Calu3 (cell line): ENCODE measurements at regions not wholly inside any gene's neighbourhood (a gene's known extent, or its start where the extent isn't known, plus 50 kb on each side); places are given as distances from the start of the nearest gene placed in this dataset.

Source experiments
- BruUV-seq: library from RNA; stranded (reverse); fragments of 400-500 nt; replicated peaks from 2 replicates; lab custom pipeline; 2021; lab: Mats Ljungman, UMichigan
- CTCF ChIA-PET: fragments of 300-600 bp; sonication (Branson Sonifier 250); formaldehyde crosslinking; loops from one replicate; lab custom pipeline; 2022; ENCODE audit warnings: antibody characterized with exemption; lab: Charles Lee
- DNase-seq: peaks from one replicate; pipeline ENCODE4 v3.0.0; 2022
- H3K27ac Mint-ChIP-seq: one replicate; pipeline ENCODE4 v1.8.0; 2022; ENCODE audit warnings: mixed read lengths; ENCODE audit not compliant: unreplicated experiment
- H3K27me3 Mint-ChIP-seq: one replicate; pipeline ENCODE4 v1.8.0; 2022; ENCODE audit warnings: mixed read lengths; ENCODE audit not compliant: unreplicated experiment
- H3K36me3 Mint-ChIP-seq: one replicate; pipeline ENCODE4 v1.8.0; 2022; ENCODE audit warnings: mild to moderate bottlenecking, moderate library complexity, mixed read lengths; ENCODE audit not compliant: insufficient read depth, unreplicated experiment
- H3K4me1 Mint-ChIP-seq: one replicate; pipeline ENCODE4 v1.8.0; 2022; ENCODE audit warnings: mild to moderate bottlenecking, low read depth, mixed read lengths; ENCODE audit not compliant: unreplicated experiment
- H3K4me3 Mint-ChIP-seq: one replicate; pipeline ENCODE4 v1.8.0; 2022; ENCODE audit warnings: mild to moderate bottlenecking, low read depth, moderate library complexity, mixed read lengths; ENCODE audit not compliant: unreplicated experiment
- H3K9me3 Mint-ChIP-seq: one replicate; pipeline ENCODE4 v1.8.0; 2022; ENCODE audit warnings: low read depth, mixed read lengths; ENCODE audit not compliant: unreplicated experiment
- CTCF ChIP-seq: fragments of 200-600 bp; IDR thresholded peaks from one replicate; pipeline ENCODE4 v1.8.0; 2022; ENCODE audit warnings: antibody characterized with exemption; ENCODE audit not compliant: unreplicated experiment
- intact Hi-C: fragments of 100-400 bp; cut with micrococcal nuclease; formaldehyde crosslinking; loops from one replicate; pipeline ENCODE4 v1.10.0; 2022; ENCODE audit not compliant: unreplicated experiment

DNA sequence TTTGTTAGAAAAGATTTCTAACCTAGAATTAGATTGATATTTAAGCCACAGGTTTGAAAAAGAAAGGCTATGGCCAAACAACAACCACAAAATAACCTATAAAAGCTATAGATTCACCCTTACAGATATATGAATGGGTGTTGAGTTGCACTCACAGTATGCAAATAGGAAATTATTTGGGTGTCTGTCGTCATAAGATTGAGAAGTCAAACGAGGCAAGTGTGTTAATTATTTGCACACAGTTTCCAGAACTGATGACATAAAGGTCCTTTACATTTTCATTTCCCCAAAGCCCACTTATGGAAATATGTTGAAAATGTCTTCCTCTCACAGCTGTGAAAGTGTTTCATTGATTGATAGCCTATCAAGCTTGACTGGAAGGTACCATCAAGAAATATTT lies 101.2 kb upstream of the CXCL13 start:
- Mint-ChIP-seq H3K9me3 (no peaks in the 10 kb centered on the region), H3K4me1 (no peaks in the 10 kb centered on the region), H3K27ac (no peak overlapping the region), H3K4me3 (no peak overlapping the region), H3K36me3 (no peaks in the 10 kb centered on the region), H3K27me3 (no peaks in the 10 kb centered on the region)
- CTCF ChIA-PET = no interaction called here
- intact Hi-C loops = no loop called here
- DNase-seq = no peak
- no TSS peak for BruUV-seq
- TF ChIP-seq CTCF = no peak

DNA sequence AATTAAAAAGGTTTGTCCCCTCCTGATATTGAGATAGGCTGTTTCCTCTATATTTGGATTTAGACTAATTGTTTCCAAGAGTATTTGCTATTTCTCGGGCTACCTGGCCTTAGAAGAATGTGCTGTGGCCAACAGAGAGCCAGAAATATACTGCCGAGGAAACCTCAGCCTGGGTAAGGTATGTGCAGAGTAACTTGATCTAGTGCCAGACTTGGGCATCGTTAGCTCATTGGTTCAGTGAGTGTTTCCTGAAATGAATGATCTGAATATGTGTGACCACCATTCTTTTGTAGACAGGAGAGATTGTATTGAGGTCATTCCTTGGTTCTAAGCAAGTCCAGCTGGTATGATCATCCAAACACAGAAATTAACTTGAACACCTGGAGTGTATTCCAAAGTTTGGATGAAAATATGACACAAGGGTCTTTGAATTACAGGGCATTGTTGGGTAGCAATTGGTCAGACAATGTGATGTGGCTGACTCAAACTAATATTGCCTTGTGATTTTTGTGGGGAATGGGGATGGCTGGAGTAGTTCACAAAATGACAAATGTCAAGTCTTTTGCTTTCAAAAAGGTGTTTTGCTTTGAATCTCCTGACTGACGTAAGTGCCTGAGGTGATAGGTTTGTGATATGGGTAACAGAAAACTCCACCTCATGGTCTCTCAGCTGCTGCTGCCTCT lies 100.2 kb upstream of the CXCL13 start:
- no TSS peak for BruUV-seq
- Mint-ChIP-seq H3K4me3 (no peak overlapping the region), H3K9me3 (no peaks in the 10 kb centered on the region), H3K4me1 (no peaks in the 10 kb centered on the region), H3K27me3 (no peaks in the 10 kb centered on the region), H3K36me3 (no peaks in the 10 kb centered on the region), H3K27ac (no peak overlapping the region)
- CTCF ChIA-PET = no interaction called here
- intact Hi-C loops = no loop called here
- TF ChIP-seq CTCF = no peak
- DNase-seq = no peak

DNA sequence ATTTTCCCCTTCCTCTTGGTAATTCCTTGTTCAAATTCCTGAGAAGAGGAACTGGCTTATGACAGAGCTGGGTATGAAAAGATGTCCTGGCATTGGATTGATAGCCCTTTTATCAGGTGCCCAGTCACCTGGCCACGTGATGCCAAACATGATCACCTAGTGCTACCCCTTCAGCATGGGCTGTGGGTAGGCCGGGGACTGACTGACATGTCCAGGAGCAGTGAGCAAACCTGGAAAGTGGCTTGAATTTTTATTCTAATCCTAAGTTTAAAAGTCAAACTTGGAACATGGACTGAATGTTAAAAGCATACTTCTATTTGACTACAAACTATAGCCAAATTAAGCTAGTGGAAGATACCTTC lies 99.7 kb upstream of the CXCL13 start:
- no peak for TF ChIP-seq CTCF
- no peak overlapping the region for H3K4me3 Mint-ChIP-seq
- no peaks in the 10 kb centered on the region for H3K36me3 Mint-ChIP-seq
- intact Hi-C loops = no loop called here
- no peaks in the 10 kb centered on the region for H3K27me3 Mint-ChIP-seq
- H3K4me1 Mint-ChIP-seq = no peaks in the 10 kb centered on the region
- H3K9me3 Mint-ChIP-seq = no peaks in the 10 kb centered on the region
- CTCF ChIA-PET = no interaction called here
- no TSS peak for BruUV-seq
- DNase-seq = no peak
- no peak overlapping the region for H3K27ac Mint-ChIP-seq

- no peaks in the 10 kb centered on the region for H3K27me3 Mint-ChIP-seq
- BruUV-seq = no TSS peak
- intact Hi-C loops = no loop called here
- H3K4me3 Mint-ChIP-seq = no peak overlapping the region
- no peak for DNase-seq
- H3K27ac Mint-ChIP-seq = no peak overlapping the region
- no peaks in the 10 kb centered on the region for H3K9me3 Mint-ChIP-seq
- no peaks in the 10 kb centered on the region for H3K4me1 Mint-ChIP-seq
- H3K36me3 Mint-ChIP-seq = no peaks in the 10 kb centered on the region
- CTCF ChIA-PET = no interaction called here
- TF ChIP-seq CTCF = no peak
Observed at GRCh38 chr4:77510367-77510766, 95.3 kb upstream of the CXCL13 start.
